COR-L47 (cell line): ENCODE measurements at regions not wholly inside any gene's neighbourhood (a gene's known extent, or its start where the extent isn't known, plus 50 kb on each side); places are given as distances from the start of the nearest gene placed in this dataset.
"Not testable (repeated sequence)": the region's sequence is repeated elsewhere in the genome, so short reads cannot be mapped to it uniquely, and the experiment has no call there.

Source experiments
- DNase-seq: peaks from one replicate; lab custom pipeline; 2025; lab: John Stamatoyannopoulos, UW

DNA sequence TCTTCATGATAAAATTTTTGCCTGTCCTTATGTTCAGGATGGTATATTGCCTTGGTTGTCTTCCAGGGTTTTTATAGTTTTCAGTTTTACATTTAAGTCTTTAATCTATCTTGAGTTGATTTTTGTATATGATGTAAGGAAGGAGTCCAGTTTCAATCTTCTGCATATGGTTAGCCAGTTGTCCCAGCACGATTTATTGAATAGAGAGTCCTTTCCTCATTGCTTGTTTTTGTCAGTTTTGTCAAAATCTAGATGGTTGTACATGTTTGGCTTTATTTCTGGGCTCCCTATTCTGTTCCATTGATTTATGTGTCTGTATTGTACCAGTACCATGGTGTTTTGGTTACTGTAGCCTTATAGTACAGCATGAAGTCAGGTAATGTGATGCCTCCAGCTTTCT is 91.6 kb upstream of the FAM98A start:
- not testable (repeated sequence) for DNase-seq

- no peak for DNase-seq
These were observed 82.3 kb upstream of the FAM98A start for GRCh38 chr2:33681364-33681757.

GRCh38 chr2:33680644-33681363 is 81.7 kb upstream of the FAM98A start:
- DNase-seq = no peak

- no peak for DNase-seq
These were observed 79.3 kb upstream of the FAM98A start for GRCh38 chr2:33678436-33678835.

GRCh38 chr2:33673937-33674336 is 74.8 kb upstream of the FAM98A start:
- no peak for DNase-seq

- no peak for DNase-seq
These were observed 73.8 kb upstream of the FAM98A start for GRCh38 chr2:33672896-33673295.

- DNase-seq = no peak
These were observed 73.3 kb upstream of the FAM98A start for GRCh38 chr2:33672389-33672788.

- no peak for DNase-seq
These were observed 72.1 kb upstream of the FAM98A start for GRCh38 chr2:33671198-33671597.

DNA sequence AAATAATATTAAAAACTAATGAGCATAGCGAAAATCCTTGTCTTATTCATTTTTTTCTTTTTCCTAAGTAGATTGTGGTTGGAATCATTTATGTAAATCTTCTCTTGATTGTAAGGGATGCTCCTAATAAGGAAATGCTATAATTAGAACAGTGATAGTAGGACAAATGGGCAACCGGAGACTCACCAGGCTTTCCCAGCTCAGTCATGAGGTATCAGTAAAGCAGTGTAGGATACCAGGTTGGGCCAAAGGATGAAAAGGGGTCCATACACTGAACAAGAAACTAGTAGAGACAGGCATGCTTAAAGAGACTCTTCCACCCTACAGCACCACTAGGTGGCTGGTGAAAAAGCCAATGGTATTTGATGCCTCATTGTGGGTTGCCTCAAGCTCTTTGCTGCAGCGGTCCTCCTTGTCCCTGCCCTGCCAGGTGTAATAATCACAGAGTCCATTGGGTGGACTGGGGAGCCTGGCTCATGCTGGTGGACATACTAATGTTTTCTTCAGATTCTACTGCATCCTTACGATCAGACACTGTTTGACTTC is 71.4 kb upstream of the FAM98A start:
- DNase-seq = no peak

DNA sequence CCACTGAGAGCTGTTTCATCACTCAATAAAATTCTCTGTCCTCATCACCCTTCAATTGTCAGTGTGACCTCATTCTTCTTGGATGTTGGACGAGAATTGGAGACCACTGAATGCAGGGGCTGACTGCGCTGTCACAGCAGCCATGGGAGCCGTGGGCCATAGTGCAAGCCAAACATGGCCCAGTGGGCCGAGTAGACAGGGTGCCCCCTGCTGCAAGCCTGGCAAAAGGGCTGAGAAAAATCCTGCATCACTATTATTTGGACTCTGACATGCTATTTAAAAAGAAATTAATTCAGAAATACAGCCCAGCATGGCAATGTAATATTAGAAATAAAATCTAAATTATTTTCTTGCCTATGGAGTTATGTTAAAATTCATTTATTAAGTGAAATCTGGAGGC is 67.8 kb upstream of the FAM98A start:
- DNase-seq = no peak

GRCh38 chr2:33665039-33665438 is 65.9 kb upstream of the FAM98A start:
- no peak for DNase-seq

DNA sequence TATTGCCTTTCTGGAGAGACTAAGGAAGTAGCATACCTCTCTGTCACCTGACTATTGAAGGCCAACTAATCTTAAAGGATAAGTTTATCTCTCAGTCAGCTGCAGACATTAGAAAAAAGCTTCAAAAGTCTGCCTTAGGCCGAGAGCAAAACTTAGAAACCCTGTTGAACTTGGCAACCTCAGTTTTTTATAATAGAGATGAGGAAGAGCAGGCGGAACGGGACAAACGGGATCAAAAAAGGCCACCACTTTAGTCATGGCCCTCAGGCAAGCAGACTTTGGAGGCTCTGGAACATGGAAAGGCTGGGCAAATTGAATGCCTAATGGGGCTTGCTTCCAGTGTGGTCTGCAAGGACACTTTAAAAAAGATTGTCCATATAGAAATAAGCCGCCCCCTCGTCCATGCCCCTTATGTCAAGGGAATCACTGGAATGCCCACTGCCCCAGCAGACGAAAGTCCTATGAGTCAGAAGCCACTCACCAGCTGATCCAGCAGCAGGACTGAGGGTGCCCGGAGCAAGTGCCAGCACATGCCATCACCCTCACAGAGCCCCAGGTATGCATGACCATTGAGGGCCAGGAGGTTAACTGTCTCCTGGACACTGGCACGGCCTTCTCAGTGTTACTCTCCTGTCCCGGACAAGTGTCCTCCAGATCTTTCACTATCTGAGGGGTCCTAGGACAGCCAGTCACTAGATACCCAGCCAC is 61.5 kb upstream of the FAM98A start:
- DNase-seq = no peak

GRCh38 chr2:33655626-33656320 is 56.7 kb upstream of the FAM98A start:
- DNase-seq = no peak

DNA sequence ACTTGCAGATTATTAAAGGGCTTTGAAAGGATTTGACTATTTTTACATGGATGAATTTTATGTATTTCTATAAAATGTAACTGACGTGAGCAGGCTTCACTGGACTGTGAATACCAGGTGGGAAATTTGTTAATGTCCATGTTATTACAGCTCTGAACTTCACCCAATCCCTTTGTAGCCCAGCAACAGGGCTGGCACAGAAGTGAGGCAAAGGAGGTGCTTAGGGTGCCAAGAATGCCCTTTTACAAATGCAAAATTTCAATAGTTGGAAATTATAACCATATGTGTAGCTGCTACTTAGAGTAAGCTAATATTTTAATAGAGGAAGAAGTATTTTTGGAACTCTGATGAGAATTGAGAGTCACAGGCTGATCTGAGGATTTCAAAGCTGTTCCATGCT is 53.7 kb upstream of the FAM98A start:
- DNase-seq = no peak

DNA sequence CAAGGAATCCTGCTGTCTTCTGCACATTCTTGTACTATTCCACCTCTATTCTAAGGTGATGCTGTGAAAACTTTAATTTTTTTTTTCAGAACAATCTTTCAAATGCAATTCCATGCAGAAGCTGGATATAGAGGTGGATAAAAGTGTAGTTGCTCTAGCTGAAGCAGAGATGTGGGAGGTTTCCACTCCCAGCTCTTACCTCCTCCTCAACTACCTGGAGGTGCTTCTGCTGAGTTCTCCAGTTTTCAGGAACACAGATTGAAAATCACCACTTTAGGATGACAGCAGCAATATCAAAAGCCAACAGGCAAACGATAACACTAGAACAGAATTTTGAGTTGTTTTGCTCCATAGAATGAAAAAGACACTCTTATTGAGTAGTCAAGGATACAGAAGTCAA is 51.1 kb upstream of the FAM98A start:
- no peak for DNase-seq
